HG03280 (cell line): ENCODE measurements at regions not wholly inside any gene's neighbourhood (a gene's known extent, or its start where the extent isn't known, plus 50 kb on each side); places are given as distances from the start of the nearest gene placed in this dataset.
"Not testable (repeated sequence)": the region's sequence is repeated elsewhere in the genome, so short reads cannot be mapped to it uniquely, and the experiment has no call there.

ENCODE experiments used
- ATAC-seq: cut with Tn5 transposase; IDR thresholded peaks from one replicate; pipeline ENCODE4 v1.9.1; 2021; ENCODE audit warnings: mild to moderate bottlenecking, moderate library complexity; ENCODE audit not compliant: unreplicated experiment

DNA sequence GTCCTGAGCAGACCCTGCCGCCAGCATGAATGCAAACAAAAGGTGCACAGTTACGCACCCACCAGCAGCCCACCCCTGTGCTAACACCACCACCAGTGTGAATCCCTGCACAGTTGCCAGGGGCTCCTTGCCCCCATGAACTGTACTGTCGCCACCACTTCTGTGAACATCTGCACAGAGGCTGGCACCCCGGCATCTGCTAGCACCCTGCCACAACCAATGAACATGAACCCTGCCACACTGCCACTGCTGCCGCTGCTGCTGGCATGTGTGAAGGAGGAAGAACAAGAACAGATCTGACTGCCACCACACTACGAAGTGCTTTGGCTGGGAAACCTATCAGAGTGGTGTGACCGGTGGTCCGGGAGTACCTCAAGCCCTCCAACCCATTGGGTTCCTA, 261.3 kb downstream of the PARM1 start:
- no peak for ATAC-seq

DNA sequence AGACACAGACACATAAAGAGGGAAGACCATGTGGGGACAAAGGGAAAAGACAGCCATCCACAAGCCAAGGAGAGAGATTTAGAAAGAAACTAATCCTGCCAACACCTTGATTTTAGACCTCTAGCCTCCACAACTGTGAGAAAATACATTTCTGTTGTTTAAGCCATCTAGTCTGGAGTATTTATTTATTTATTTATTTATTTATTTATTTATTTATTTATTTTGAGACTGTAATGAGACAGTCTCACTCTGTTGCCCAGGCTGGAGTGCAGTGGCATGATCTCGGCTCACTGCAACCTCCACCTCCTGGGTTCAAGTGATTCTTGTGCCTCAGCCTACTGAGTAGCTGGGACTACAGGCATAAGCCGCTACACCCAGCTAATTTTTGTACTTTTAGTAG, 259.3 kb downstream of the PARM1 start:
- not testable (repeated sequence) for ATAC-seq

- ATAC-seq, result no peak
Observed at GRCh38 chr4:75189711-75190335, 256.9 kb downstream of the PARM1 start.

DNA sequence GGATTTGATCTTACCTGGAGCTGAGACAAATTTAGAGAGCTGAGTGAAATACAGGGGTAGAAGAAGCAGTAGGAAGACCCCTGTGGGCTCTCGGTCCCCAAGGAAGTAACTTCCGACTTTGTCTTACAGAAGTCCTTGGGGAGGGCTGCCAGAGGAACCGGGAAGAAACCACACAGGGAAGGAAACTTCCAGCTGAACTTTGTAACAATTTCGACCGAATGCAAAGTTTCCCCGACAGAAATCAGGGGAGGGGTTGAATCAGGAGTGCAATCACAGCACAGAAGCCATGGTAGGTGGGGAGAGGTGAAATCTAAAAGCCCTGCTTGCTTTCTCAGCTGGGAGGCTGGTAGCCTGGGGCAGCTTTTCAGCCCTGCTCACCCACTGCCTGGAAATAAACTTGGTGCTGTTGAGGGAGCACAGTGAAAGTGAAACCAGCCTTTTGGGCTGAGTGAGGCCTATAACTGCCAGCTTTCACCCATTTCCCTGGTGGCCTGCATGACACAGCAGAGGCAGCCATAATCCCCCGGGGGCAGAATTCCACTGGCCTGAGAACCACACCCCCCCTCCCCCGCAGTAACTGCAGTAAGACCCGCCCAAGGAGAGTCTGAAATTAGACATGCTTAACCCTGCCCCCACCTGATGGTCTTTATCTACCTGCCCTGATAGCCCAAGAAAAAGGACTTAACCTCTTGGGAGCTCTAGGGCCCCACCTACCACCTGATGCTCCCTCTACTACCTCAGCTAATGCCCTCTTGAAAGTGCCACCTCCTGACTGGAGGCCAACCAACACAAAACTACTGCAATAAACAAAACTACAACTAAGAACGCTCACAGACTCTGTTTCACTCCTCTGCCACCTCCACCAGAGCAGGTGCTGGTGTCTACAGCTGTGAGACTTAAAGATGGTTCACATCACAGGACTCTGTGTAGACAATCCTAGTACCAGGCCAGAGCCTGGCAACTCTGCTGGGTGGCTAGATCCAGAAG, 248.2 kb downstream of the PARM1 start:
- ATAC-seq, result peak; percentile 83

GRCh38 chr4:75180217-75180616, 247.3 kb downstream of the PARM1 start:
- ATAC-seq, result no peak

GRCh38 chr4:75179510-75179909, 246.6 kb downstream of the PARM1 start:
- no peak for ATAC-seq

GRCh38 chr4:75172551-75172950, 239.6 kb downstream of the PARM1 start:
- ATAC-seq, result peak; percentile 60

DNA sequence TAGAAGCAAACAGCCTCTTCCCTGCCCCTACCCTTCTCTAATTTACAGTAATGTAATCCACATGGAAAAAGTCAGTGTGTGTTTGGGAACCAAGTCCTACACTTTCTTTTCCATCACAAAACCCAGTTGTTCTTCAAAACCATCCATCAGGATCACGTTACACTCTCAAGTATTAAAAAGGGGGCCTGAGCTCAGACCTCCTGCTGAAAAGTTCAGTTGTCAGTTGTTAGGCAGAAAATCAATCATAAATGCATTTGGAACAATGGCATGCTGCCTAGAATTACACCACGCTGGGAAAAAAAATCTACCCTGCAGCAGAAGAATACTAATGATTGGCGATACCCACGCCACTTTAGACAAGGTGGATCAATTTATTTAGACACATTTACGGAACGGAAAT, 236.5 kb downstream of the PARM1 start:
- no peak for ATAC-seq

DNA sequence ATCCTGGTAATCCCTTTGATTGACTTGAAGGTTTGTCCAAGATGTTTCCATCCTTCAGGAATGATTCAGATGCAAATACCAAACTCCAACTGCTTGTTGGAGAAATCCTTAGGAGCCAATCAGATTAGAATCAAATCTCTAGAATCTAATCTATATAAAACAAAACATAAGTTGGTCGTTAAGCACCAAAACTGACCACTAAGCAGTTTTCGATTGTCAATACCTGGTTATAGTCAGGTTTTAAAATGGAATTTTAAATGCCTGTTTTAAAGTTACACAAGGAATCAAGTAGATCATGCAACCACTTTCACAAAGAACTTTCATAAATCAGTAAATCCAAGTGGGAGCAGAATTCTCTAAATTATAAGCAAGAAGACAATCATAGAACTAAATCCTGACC, 236.1 kb downstream of the PARM1 start:
- ATAC-seq, result no peak

GRCh38 chr4:75168548-75168947, 235.6 kb downstream of the PARM1 start:
- no peak for ATAC-seq

GRCh38 chr4:75165100-75165499, 232.2 kb downstream of the PARM1 start:
- ATAC-seq, result not testable (repeated sequence)

DNA sequence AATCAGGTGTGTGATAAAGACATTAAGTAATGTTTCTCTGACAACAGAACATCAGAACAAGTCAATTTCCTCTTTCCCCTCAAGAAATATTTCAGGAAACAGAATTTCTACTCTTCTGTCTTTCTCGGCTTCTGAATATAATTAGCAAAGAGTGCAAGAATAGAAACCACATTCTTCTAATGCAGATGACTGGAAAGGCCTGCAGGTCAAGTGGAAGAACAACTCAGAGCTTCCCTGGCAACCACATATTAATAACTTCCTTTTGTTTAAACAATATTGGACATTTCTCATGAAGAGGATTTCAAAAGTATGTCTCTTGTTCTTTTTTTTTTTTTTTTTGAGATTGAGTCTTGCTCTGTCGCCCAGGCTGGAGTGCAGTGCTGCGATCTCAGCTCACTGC, 225.5 kb downstream of the PARM1 start:
- no peak for ATAC-seq

DNA sequence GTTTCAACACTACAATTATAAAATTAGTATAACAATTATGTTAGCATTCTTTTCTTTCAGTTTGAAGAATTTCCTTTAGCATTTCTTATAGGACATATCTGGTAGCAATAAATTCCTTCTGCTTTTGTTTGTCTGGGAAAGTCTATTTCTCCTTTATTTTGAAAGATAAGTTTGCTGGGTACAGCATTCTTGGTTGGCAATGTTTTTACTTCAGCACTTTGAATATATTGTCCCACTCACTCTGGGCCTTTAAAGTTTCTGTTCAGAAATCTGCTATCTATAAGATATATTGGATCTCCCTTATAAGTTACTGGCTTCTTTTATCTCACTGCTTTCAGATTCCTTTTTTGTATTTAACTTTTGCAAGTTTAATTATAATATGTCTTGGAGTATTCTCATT, 222.1 kb downstream of the PARM1 start:
- ATAC-seq, result no peak

DNA sequence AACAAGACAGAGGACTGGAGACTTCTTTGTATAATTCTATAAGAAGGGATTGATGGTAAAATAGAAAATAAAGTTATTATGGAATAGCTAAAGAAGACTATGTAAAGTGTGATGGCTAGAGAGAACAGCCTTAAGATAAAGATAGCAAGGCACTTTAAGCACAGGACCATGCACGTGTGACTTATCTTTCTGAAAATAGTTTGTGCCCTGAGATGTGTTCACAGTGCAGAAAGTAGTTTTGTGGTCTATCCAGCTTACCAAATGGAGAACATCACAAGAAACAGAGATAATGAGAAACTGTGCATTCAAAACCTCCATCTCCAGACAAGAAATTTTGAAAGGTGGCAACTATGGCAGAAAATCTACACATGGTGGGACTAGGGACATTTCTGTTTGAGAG, 213.3 kb downstream of the PARM1 start:
- no peak for ATAC-seq

DNA sequence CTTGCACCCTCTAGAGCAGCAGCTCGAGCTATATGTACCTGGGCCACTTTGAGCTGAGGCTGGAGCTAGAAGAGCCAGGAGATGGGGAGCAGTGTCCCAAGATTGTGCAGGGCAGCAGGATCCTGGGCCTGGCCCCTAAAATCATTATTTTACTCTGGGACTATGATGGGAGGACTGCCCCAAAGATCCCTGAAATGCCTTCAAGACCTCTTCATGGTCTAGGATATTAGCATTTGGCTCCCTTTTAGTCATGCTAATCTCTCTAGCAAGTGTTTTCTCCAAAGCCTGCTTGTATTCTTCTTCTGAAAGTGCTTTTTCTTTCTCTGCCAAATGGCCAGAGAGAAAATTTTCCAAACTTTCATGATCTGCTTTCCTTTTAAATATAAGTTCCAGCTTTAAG, 211.6 kb downstream of the PARM1 start:
- no peak for ATAC-seq

DNA sequence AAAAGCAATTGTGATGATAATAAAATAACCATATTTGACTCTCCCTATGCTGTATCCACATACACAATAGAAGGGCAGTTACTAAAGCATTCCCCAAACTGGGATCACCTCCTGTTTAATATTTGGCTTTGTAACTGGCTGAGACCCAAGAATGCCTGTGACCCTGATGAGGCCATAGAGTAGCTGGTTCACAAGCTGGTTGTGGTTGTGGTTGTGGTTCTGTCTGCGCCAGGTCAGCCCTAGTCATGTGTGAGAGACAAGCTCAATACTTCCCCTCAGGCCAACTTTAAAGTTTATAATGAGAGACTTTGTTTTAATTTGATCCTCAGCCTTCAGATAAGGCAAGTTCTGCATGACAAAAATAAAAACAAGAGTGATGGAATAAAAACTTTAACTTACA, 209.9 kb downstream of the PARM1 start:
- ATAC-seq, result no peak

- ATAC-seq, result no peak
Observed at GRCh38 chr4:75142382-75142781, 209.5 kb downstream of the PARM1 start.

GRCh38 chr4:75141162-75141561, 208.2 kb downstream of the PARM1 start:
- no peak for ATAC-seq

DNA sequence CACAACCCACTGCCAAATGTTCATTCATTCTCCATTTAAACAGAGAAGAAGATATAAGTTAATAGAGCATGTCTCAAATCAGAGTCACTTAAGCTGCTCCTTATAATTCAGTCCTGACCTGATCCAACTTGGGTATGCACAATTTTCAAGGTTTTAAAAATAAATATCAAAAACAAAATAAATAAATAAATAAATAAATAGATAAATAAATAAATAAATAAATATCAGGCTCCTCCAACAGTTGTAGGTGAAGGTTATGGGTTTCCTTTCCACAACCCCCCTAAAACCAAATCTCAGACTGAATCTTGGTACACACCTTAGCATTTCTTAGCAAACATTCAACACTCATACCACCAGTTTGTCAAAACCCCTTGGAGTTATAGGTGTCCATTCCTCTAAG, 204.4 kb downstream of the PARM1 start:
- no peak for ATAC-seq

GRCh38 chr4:75135068-75135825, 202.3 kb downstream of the PARM1 start:
- ATAC-seq, result no peak

- not testable (repeated sequence) for ATAC-seq
Observed at GRCh38 chr4:75126870-75127269, 194.0 kb downstream of the PARM1 start.

GRCh38 chr4:75126058-75126457, 193.1 kb downstream of the PARM1 start:
- ATAC-seq, result no peak
